ENCODE measurements at regions not wholly inside any gene's neighbourhood (a gene's known extent, or its start where the extent isn't known, plus 50 kb on each side); places are given as distances from the start of the nearest gene placed in this dataset.

GRCh38 chr19:31821346-31821745 is 472.1 kb upstream of the TSHZ3 start:
- peak; percentile 19 for DNase-seq (ENCODE audit: low spot score)
- no peaks in the 10 kb centered on the region for H3K9me3 ChIP-seq (ENCODE audit: low read depth)
- WGBS (ENCODE audit: low lambda C conversion rate, missing lambda C conversion rate): 7% methylated on average over 1 of the region's 2 CpGs
- H4K20me1 ChIP-seq (ENCODE audit: insufficient read depth, poor library complexity, severe bottlenecking): no peaks in the 10 kb centered on the region
- no peaks in the 10 kb centered on the region for H3K9me2 ChIP-seq (replicated peaks; ENCODE audit: insufficient read depth)
- H3K4me2 ChIP-seq: no peak overlapping the region
- H3K27ac ChIP-seq: no peak overlapping the region
- no peak for TF ChIP-seq EZH2 (IDR thresholded peaks at IDR 0.05; ENCODE audit: borderline replicate concordance)
- no peak for TF ChIP-seq CTCF (IDR thresholded peaks at IDR 0.05; ENCODE audit: poor library complexity)
- no peaks in the 10 kb centered on the region for H3K36me3 ChIP-seq (replicated peaks; ENCODE audit: insufficient read depth, low read depth)
- no peak overlapping the region for H3K4me3 ChIP-seq
- no peaks in the 10 kb centered on the region for H3K27me3 ChIP-seq
- H3K79me2 ChIP-seq: no peaks in the 10 kb centered on the region
- H2AFZ ChIP-seq: no peak overlapping the region
- no peaks in the 10 kb centered on the region for H3K4me1 ChIP-seq (ENCODE audit: insufficient read depth)

GRCh38 chr19:31825134-31826094 is 476.2 kb upstream of the TSHZ3 start:
- Histone ChIP-seq H3K4me2 (no peak overlapping the region), H3K27ac (no peak overlapping the region), H3K9me3 (ENCODE audit: low read depth) (no peaks in the 10 kb centered on the region), H3K9me2 (replicated peaks; ENCODE audit: insufficient read depth) (no peaks in the 10 kb centered on the region), H3K36me3 (replicated peaks; ENCODE audit: insufficient read depth, low read depth) (no peaks in the 10 kb centered on the region), H4K20me1 (ENCODE audit: insufficient read depth, poor library complexity, severe bottlenecking) (no peaks in the 10 kb centered on the region), H3K4me3 (no peak overlapping the region), H3K4me1 (ENCODE audit: insufficient read depth) (no peaks in the 10 kb centered on the region), H2AFZ (no peak overlapping the region), H3K27me3 (no peaks in the 10 kb centered on the region), H3K79me2 (no peaks in the 10 kb centered on the region)
- WGBS (ENCODE audit: low lambda C conversion rate, missing lambda C conversion rate): 79% methylated on average over 7 of the region's 7 CpGs
- TF ChIP-seq EZH2 (IDR thresholded peaks at IDR 0.05; ENCODE audit: borderline replicate concordance): no peak
- no peak for DNase-seq (ENCODE audit: low spot score)

DNA sequence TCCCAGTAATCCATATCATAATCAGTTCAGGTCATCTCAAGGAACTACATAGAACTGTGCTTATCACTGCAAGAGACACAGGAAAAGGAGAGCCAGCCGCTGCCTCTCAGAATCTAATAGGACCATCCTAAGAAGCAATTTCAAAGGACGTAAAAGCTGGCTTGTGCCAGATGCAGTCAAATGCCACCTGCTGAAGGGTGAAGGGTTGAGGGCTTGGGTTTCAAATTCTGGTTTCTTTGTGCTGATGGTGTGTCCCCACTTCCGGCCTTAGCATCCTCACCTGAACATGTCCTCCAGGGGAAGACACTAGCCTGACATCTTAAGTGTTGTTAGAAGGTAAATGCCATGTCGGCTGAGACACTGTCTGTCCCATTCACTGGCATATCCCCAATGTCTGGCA is 477.1 kb upstream of the TSHZ3 start:
- no peaks in the 10 kb centered on the region for H3K36me3 ChIP-seq (replicated peaks; ENCODE audit: insufficient read depth, low read depth)
- WGBS (ENCODE audit: low lambda C conversion rate, missing lambda C conversion rate): 91% methylated on average over 4 of the region's 4 CpGs
- TF ChIP-seq EZH2 (IDR thresholded peaks at IDR 0.05; ENCODE audit: borderline replicate concordance): no peak
- H4K20me1 ChIP-seq (ENCODE audit: insufficient read depth, poor library complexity, severe bottlenecking): no peaks in the 10 kb centered on the region
- H3K4me1 ChIP-seq (ENCODE audit: insufficient read depth): no peaks in the 10 kb centered on the region
- no peak overlapping the region for H3K27ac ChIP-seq
- no peak overlapping the region for H3K4me3 ChIP-seq
- H3K4me2 ChIP-seq: no peak overlapping the region
- no peak overlapping the region for H2AFZ ChIP-seq
- DNase-seq (ENCODE audit: low spot score): no peak
- no peaks in the 10 kb centered on the region for H3K9me2 ChIP-seq (replicated peaks; ENCODE audit: insufficient read depth)
- no peaks in the 10 kb centered on the region for H3K27me3 ChIP-seq
- no peaks in the 10 kb centered on the region for H3K9me3 ChIP-seq (ENCODE audit: low read depth)
- no peaks in the 10 kb centered on the region for H3K79me2 ChIP-seq

- no peak for DNase-seq (ENCODE audit: low spot score)
- H3K36me3 ChIP-seq (replicated peaks; ENCODE audit: insufficient read depth, low read depth): no peaks in the 10 kb centered on the region
- TF ChIP-seq EZH2 (IDR thresholded peaks at IDR 0.05; ENCODE audit: borderline replicate concordance) (no peak), EZH2phosphoT487 (IDR thresholded peaks at IDR 0.05; ENCODE audit: low read depth, severe bottlenecking, unreplicated experiment) (no peak), CTCF (IDR thresholded peaks at IDR 0.05; ENCODE audit: poor library complexity) (no peak)
- no peak overlapping the region for H3K4me3 ChIP-seq
- H3K27me3 ChIP-seq: no peaks in the 10 kb centered on the region
- no peaks in the 10 kb centered on the region for H3K4me1 ChIP-seq (ENCODE audit: insufficient read depth)
- H3K27ac ChIP-seq: no peak overlapping the region
- no peaks in the 10 kb centered on the region for H3K9me2 ChIP-seq (replicated peaks; ENCODE audit: insufficient read depth)
- no peaks in the 10 kb centered on the region for H3K9me3 ChIP-seq (ENCODE audit: low read depth)
- H4K20me1 ChIP-seq (ENCODE audit: insufficient read depth, poor library complexity, severe bottlenecking): no peaks in the 10 kb centered on the region
- 81% methylated on average over 8 of the region's 8 CpGs for WGBS (ENCODE audit: low lambda C conversion rate, missing lambda C conversion rate)
- no peak overlapping the region for H2AFZ ChIP-seq
- H3K79me2 ChIP-seq: no peaks in the 10 kb centered on the region
- H3K4me2 ChIP-seq: no peak overlapping the region
These were observed 482.4 kb upstream of the TSHZ3 start for GRCh38 chr19:31831421-31832175.
